HG03103 (cell line): ENCODE measurements at regions not wholly inside any gene's neighbourhood (a gene's known extent, or its start where the extent isn't known, plus 50 kb on each side); places are given as distances from the start of the nearest gene placed in this dataset.
"Not testable (repeated sequence)": the region's sequence is repeated elsewhere in the genome, so short reads cannot be mapped to it uniquely, and the experiment has no call there.

Source experiments
- ATAC-seq: cut with Tn5 transposase; IDR thresholded peaks from one replicate; pipeline ENCODE4 v1.9.1; 2021; ENCODE audit warnings: low read depth; ENCODE audit not compliant: unreplicated experiment

DNA sequence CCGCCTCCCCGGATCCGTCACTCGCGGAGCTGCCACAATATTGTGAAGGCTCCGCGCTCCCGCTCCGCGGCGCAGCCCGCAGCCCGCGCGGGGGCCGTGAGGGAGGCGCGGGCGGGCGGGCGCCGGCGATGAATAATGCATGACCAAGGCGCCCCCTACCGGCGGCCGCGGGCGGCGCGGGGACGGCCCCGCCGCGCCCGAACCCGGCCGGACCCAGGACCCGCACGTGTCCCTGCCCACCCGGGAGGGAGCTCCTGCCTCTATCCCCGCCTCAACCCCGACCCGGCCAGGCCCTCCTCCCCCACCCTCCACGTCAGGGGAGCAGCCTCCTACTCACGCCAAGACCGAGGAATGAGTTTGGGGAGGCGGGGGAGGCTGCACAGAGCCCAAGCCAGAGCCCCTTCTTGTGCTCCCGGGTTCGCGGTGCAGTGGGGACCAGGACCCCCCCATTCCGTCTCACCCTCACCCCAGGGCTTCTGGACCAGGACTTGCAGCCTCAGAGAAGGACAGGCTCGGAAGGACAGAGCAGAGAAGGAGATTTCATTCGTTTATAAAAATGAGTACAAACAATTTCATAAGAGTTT, 70.8 kb upstream of the CASZ1 start:
- ATAC-seq: no peak

DNA sequence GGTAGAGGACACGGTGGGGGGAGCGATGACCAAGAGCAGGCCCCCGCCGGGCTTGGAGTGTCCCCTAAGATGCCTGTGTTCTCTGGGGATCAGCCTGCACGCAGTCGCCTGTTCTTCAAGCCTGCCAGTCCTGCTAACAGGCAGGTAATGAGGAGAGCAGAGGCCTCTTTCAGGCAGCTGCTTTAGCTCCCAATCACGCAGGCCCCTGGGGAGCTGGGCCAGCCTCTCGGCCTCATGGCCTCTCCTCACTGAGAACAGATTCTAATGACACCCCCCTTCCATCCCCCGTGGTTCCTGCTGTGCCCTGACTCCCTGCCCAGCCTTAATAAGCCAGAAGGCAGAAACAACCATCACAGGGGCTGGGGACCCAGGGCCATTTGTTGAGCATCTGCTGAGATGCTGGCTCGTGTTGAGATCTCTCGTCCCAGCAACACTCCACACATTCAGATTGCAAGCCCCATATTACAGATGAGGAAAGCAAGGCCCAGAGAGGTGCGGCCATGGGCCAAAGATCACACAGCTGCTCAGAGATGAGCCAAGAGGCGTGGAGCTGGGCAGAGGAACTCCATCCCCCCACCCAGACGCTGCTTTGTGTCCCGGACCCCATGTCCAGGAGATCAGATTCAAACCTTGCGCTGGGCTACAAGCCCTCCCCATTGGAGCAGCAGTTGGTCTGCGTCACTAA, 71.6 kb upstream of the CASZ1 start:
- no peak for ATAC-seq

DNA sequence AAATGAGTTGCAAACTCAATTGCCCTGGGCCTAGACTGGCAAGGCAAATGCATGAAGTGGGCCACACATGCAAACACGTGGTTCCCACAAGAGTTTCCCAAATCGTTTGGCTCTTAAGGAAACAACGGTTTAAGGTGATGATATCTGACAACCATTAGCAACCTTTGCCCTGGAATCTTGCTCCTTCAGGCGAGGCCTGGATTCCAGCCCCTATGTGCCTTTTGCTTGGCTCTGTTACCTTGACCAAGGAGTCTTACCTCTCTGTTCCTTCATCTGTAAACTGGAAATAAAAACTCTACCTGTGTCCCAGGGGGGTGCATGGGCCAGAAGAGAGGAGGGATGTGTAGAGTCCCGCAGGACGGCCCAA, 72.1 kb upstream of the CASZ1 start:
- no peak for ATAC-seq

- no peak for ATAC-seq
Measured at GRCh38 chr1:10869933-10870332, 73.5 kb upstream of the CASZ1 start.

- no peak for ATAC-seq
Measured at GRCh38 chr1:10870493-10871096, 74.1 kb upstream of the CASZ1 start.

DNA sequence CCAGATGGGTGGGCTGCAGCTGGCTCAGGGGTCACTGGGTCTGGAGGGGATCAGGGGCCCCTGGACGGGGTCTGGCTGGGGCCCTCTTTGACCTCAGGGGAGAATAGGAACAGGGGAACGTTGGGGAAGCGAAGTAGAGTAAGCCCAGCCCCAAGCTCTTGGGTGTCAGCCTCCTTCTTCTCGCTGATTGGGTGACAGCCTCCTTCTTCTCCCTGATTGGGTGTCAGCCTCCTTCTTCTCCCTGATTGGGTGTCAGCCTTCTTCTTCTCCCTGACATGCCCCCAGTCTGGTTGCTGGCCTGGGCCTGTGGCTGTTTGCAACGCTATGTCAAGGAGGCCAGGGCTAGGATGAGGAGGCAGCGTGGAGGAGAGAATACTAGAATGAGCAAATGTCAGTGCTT, 76.7 kb upstream of the CASZ1 start:
- no peak for ATAC-seq

DNA sequence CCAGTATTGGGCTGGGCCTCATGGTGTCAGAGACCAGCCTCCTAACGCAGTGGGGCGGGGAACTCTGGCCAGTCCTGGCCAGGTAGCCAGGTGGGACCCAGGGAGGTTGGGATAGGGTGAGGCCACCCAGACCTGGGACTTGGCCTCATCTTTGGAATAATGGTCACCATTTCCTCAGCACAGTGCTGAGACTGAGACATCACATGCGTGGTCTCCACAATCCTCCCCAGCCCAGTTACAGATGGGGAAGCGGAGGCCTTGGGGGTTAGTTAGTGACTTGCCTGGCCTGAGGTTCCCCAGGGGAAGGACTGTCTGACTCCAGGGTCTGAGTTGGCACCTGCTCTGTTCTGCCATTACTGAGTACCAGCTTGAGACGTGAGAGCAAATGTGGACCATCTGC, 77.9 kb upstream of the CASZ1 start:
- no peak for ATAC-seq

- ATAC-seq: no peak
Measured at GRCh38 chr1:10877894-10878293, 81.4 kb upstream of the CASZ1 start.

- ATAC-seq: no peak
Measured at GRCh38 chr1:10878469-10878868, 82.0 kb upstream of the CASZ1 start.

GRCh38 chr1:10880063-10880462, 83.6 kb upstream of the CASZ1 start:
- ATAC-seq: no peak

- no peak for ATAC-seq
Measured at GRCh38 chr1:10881046-10881445, 84.6 kb upstream of the CASZ1 start.

DNA sequence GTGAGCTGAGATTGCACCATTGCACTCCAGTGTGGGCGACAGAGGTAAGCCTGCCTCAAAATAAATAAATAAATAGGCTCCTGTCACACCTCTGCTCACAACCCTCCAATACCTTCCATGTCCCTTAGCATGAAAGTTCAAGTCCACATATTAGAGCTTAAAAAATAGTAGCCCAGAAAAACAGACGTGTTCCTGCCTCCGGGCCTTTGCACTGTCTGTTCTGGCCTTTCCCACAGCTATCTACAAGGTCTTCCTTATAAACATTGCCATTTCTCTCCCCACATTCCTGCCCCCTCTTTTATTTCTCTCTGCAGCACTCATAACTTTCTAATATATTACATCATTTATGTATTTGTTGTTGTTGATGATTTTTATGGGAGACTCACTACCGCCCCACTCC, 85.6 kb upstream of the CASZ1 start:
- ATAC-seq: no peak

DNA sequence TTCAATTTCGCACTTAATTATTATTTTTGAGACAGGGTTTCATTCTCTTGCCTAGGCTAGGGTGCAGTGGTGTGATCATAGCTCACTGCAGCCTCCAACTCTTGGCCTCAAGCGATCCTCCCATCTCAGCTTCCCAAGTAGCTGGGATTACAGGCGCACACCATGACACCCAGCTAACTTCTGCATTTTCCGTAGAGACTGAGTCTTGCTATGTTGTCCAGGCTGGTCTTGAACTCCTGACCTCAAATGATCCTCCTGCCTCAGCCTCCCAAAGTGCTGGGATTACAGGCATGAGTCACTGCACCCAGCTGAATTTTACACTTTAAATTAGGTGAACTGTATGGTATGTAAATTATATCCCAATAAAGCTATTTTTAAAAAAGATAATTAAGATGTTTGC, 90.6 kb upstream of the CASZ1 start:
- ATAC-seq: not testable (repeated sequence)

GRCh38 chr1:10888291-10888690, 91.8 kb upstream of the CASZ1 start:
- no peak for ATAC-seq

- no peak for ATAC-seq
Measured at GRCh38 chr1:10888791-10889649, 92.6 kb upstream of the CASZ1 start.

DNA sequence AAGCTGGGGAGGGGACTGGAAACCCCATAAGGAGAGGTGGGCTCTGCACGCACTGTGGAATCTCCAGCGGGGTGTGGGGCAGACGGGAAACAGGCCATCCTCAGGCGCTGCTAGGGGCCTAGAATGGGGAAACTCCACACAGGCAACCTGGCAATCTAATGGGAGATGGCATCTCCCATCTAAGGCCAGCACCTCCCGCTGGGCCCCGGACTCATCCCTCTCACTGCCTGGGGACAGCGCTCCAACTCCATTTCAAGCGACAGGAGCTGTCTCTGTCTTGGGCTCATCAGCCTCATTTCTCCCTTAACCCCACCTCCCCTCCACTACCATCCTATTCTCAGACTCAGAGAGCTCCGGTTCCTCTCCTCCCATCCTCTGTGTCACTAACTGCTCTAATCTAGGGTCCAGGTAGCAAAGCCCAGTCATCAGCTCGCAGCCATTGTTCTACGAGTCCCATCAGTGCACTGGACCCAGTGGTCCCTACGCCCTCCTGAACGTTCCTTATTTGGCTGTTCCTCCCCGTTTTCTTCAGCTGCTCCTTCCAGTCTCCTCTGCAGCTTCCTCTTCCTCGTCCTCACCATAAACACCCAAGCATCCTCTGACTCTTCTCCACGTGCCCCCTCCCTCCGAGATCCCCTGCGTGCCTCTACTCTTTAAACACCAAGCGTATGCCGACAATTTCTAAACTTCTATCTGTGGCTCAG, 93.4 kb upstream of the CASZ1 start:
- ATAC-seq: no peak

DNA sequence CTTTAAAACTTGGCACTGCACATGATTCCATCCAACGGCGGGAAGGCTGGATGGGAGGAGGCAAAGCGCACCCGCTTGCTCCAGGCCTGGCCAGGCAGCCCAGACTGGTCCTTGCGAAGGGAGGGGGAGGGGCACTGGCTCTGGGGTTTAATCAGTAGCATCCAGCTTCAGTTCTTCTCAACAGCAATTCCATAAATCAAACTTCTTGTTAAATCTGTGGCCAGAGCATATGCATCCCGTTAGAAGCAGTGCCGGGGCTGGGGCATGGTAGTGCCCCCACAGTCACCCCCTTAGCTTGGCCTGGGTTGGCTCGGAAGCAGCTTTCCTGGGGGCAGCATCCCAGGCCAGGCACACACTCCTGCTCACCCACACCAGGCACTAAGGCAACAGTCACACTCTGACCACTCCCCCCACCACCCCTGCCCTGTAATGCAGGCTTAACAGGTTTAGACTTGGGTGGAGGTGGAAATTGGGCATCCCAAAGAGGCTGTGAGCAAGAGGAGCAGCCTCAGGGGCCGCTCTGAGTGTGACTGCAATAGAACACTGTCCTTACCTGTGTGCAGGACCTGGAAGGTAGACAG, 94.1 kb upstream of the CASZ1 start:
- ATAC-seq: no peak

DNA sequence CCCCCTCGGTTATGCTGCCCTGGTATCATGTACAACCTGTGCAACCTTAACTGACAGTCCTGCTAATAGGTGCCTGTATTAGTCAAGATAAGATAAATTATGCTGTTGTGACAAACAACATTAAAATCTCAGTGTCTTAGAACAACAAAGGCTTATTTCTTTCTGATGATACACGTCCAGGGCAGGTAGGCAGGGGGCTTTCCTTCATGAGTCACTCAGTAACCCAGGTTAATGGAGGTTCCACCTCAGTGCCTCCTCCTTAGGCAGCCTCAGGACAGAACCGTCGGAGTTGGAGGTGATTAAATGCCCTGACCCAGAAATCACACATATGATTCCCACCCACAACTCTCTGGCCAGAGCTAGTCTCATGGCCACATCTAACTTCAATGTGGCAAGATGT, 94.6 kb upstream of the CASZ1 start:
- no peak for ATAC-seq

DNA sequence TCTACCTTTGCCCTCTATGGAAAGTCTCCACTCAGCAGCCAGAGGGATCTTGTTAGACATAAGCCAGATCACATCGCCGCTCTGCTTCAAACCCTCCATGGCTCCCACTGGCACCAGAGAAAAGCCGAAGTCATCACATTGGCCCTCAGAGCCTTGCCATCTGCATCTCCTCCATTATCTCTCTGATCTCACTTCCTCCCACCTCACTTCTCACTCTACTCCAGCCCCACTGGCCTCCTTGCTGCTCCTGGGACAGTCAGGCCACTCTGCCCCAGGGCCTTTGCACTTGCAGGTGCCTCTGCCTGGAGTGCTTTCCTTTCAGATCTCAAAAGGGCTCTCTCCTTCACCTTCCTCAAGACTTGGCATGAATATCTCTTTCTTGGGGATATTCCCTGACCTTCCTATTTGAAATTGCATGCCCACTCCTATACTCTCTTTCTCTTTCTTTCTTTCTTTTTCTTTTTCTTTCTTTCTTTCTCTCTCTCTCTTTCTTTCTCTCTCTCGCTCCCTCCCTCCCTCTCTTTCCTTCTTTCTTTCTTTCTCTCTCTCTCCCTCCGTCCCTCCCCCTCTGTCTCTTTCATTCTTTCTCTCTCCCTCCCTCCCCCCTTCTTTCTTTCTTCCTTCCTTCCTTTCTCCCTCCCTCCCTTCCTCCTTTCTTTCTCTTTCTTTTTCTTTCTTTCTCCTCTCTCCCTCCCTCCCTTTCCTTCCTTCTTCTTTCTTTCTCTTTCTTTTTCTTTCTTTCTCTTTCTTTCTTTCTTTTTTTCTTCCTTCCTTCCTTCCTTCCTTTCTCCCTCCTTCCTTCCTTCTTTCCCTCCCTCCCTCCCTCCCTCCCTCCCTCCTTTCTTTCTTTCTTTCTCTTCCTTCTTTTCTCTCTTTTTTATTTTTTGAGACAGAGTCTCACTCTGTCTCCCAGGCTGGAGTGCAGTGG, 96.0 kb upstream of the CASZ1 start:
- no peak for ATAC-seq
